Keratinocyte (primary cell): ENCODE measurements at regions not wholly inside any gene's neighbourhood (a gene's known extent, or its start where the extent isn't known, plus 50 kb on each side); places are given as distances from the start of the nearest gene placed in this dataset.

Experiments used
- DNase-seq: peaks from one replicate; pipeline ENCODE4 v3.0.0-alpha.2; 2011; ENCODE audit warnings: low read depth, missing footprints, low spot score
- FAIRE-seq: peaks from 2 replicates; lab custom pipeline; 2011; peaks lifted over from hg19 to GRCh38; lab: Jason Lieb, UNC
- H2AFZ ChIP-seq: 2 replicates; pipeline ENCODE4 v1.6.0; 2012; ENCODE audit warnings: low read length, control low read depth, inconsistent platforms; ENCODE audit not compliant: control insufficient read depth
- H3K27ac ChIP-seq: 2 replicates; pipeline ENCODE4 v1.5.1; 2011; ENCODE audit warnings: low read length; ENCODE audit not compliant: control insufficient read depth, insufficient read depth
- H3K27me3 ChIP-seq: 3 replicates; pipeline ENCODE4 v1.6.0; 2011; ENCODE audit warnings: low read length; ENCODE audit not compliant: control insufficient read depth, insufficient read depth; ENCODE audit errors: extremely low read depth
- H3K36me3 ChIP-seq, 2 experiments: 2 replicates in 1 of 2; 3 replicates in 1 of 2; pipeline ENCODE4 v1.5.1; 2011; ENCODE audit warnings: low read length in 2 of 2, mild to moderate bottlenecking in 1 of 2; ENCODE audit not compliant: control insufficient read depth in 2 of 2, insufficient read depth in 2 of 2; ENCODE audit errors: extremely low read depth in 1 of 2
- H3K4me1 ChIP-seq: 3 replicates; pipeline ENCODE4 v1.5.1; 2011; ENCODE audit warnings: low read length; ENCODE audit not compliant: control insufficient read depth, insufficient read depth; ENCODE audit errors: extremely low read depth
- H3K4me2 ChIP-seq: 3 replicates; pipeline ENCODE4 v1.6.0; 2011; ENCODE audit warnings: low read depth, low read length; ENCODE audit not compliant: control insufficient read depth, insufficient read depth; ENCODE audit errors: extremely low read depth
- H3K4me3 ChIP-seq, 3 experiments: fragments of 200-600 bp in 1 of 3; sonication (generic) in 1 of 3; 2 replicates in 2 of 3; 3 replicates in 1 of 3; pipeline ENCODE4 v1.5.1; 2011 to 2016; ENCODE audit warnings: low read length in 3 of 3, mild to moderate bottlenecking in 3 of 3, control low read depth in 2 of 3, inconsistent platforms in 1 of 3, low read depth in 1 of 3, mixed read lengths in 1 of 3, mixed run types in 1 of 3, moderate library complexity in 1 of 3; ENCODE audit not compliant: control insufficient read depth in 2 of 3, insufficient read depth in 2 of 3; ENCODE audit errors: extremely low read depth in 1 of 3
- H3K79me2 ChIP-seq: 2 replicates; pipeline ENCODE4 v1.6.0; 2012; ENCODE audit warnings: low read length; ENCODE audit not compliant: control insufficient read depth, insufficient read depth
- H3K9ac ChIP-seq: 3 replicates; pipeline ENCODE4 v1.6.0; 2011; ENCODE audit warnings: low read length; ENCODE audit not compliant: control insufficient read depth, insufficient read depth; ENCODE audit errors: extremely low read depth
- H3K9me1 ChIP-seq: 3 replicates; pipeline ENCODE4 v1.6.0; 2011; ENCODE audit warnings: low read length; ENCODE audit not compliant: control insufficient read depth, insufficient read depth; ENCODE audit errors: extremely low read depth
- H3K9me3 ChIP-seq: 2 replicates; pipeline ENCODE4 v1.5.1; 2012; ENCODE audit warnings: low read depth, low read length; ENCODE audit not compliant: control insufficient read depth
- H4K20me1 ChIP-seq: 3 replicates; pipeline ENCODE4 v1.6.0; 2011; ENCODE audit warnings: low read length; ENCODE audit not compliant: control insufficient read depth, insufficient read depth; ENCODE audit errors: extremely low read depth
- CTCF ChIP-seq, 3 experiments: IDR thresholded peaks in 1 of 3; conservative IDR thresholded peaks in 1 of 3; optimal IDR thresholded peaks in 1 of 3; 2 replicates in 2 of 3; 3 replicates in 1 of 3; pipeline versions ENCODE3 to v1.5.1; 2011; ENCODE audit warnings: low read length in 3 of 3, mild to moderate bottlenecking in 3 of 3, moderate library complexity in 2 of 3, control low read depth in 1 of 3, inconsistent platforms in 1 of 3; ENCODE audit not compliant: insufficient read depth in 2 of 3; ENCODE audit errors: extremely low read depth in 1 of 3
- EZH2 ChIP-seq: IDR thresholded peaks from one replicate; pipeline ENCODE4 v1.6.1; 2012; ENCODE audit warnings: inconsistent platforms, mild to moderate bottlenecking, low read length, moderate library complexity
- dilution Hi-C: fragments of 300-500 bp; cut with MboI; formaldehyde crosslinking; loops from one replicate; pipeline ENCODE4 v1.7.0; 2020; ENCODE audit warnings: low sequenced_read_pairs; ENCODE audit not compliant: extremely low pct_ligation_motif_present

GRCh38 chr17:33924104-33924503 is 331.0 kb upstream of the CCL2 start:
- Histone ChIP-seq H3K36me3 (no peaks in the 10 kb centered on the region), H3K27me3 (peaks cover 4% of the 10 kb centered on the region), H3K4me3 (no peak overlapping the region), H4K20me1 (no peaks in the 10 kb centered on the region), H3K79me2 (no peaks in the 10 kb centered on the region), H3K9me1 (no peaks in the 10 kb centered on the region), H3K4me2 (no peak overlapping the region), H3K27ac (no peak overlapping the region), H3K9me3 (no peaks in the 10 kb centered on the region), H2AFZ (no peak overlapping the region), H3K9ac (no peak overlapping the region), H3K4me1 (peaks cover 3% of the 10 kb centered on the region)
- DNase-seq, result no peak
- dilution Hi-C loops, result no loop called here
- FAIRE-seq, result no peak
- TF ChIP-seq CTCF (optimal IDR thresholded peaks at IDR 0.05 in 1 of 3, IDR thresholded peaks at IDR 0.05 in 1 of 3, conservative IDR thresholded peaks at IDR 0.05 in 1 of 3; ENCODE audit: extremely low read depth in 1 of 3, insufficient read depth in 2 of 3, low read length in 3 of 3) (no peak), EZH2 (no peak)

- H3K79me2 ChIP-seq, result no peaks in the 10 kb centered on the region
- TF ChIP-seq EZH2, result no peak
- no peak overlapping the region for H2AFZ ChIP-seq
- H4K20me1 ChIP-seq, result no peaks in the 10 kb centered on the region
- no peak overlapping the region for H3K4me2 ChIP-seq
- no peak overlapping the region for H3K27ac ChIP-seq
- H3K4me3 ChIP-seq, result no peak overlapping the region
- H3K4me1 ChIP-seq, result peaks cover 3% of the 10 kb centered on the region
- no peaks in the 10 kb centered on the region for H3K9me1 ChIP-seq
- FAIRE-seq (no peak), DNase-seq (no peak)
- no peaks in the 10 kb centered on the region for H3K36me3 ChIP-seq
- H3K27me3 ChIP-seq, result peaks cover 4% of the 10 kb centered on the region
- no peaks in the 10 kb centered on the region for H3K9me3 ChIP-seq
- no peak overlapping the region for H3K9ac ChIP-seq
- dilution Hi-C loops, result no loop called here
Observed at GRCh38 chr17:33925649-33926048, 329.4 kb upstream of the CCL2 start.

- H3K4me3 ChIP-seq, result no peak overlapping the region
- no peaks in the 10 kb centered on the region for H4K20me1 ChIP-seq
- DNase-seq, result no peak
- FAIRE-seq, result no peak
- H3K9me1 ChIP-seq, result no peaks in the 10 kb centered on the region
- no peaks in the 10 kb centered on the region for H3K79me2 ChIP-seq
- H3K4me2 ChIP-seq, result no peak overlapping the region
- dilution Hi-C loops, result no loop called here
- H3K27me3 ChIP-seq, result peaks cover 4% of the 10 kb centered on the region
- H3K9ac ChIP-seq, result no peak overlapping the region
- H3K9me3 ChIP-seq, result no peaks in the 10 kb centered on the region
- no peak overlapping the region for H3K27ac ChIP-seq
- H2AFZ ChIP-seq, result no peak overlapping the region
- TF ChIP-seq CTCF (optimal IDR thresholded peaks at IDR 0.05 in 1 of 3, IDR thresholded peaks at IDR 0.05 in 1 of 3, conservative IDR thresholded peaks at IDR 0.05 in 1 of 3; ENCODE audit: extremely low read depth in 1 of 3, insufficient read depth in 2 of 3, low read length in 3 of 3) (peak in 1 of 3 experiments; percentile 33), EZH2 (no peak)
- H3K36me3 ChIP-seq, result no peaks in the 10 kb centered on the region
- H3K4me1 ChIP-seq, result peaks cover 3% of the 10 kb centered on the region
Observed at GRCh38 chr17:33927732-33928133, 327.4 kb upstream of the CCL2 start.
